ENCODE measurements at regions not wholly inside any gene's neighbourhood (a gene's known extent, or its start where the extent isn't known, plus 50 kb on each side); places are given as distances from the start of the nearest gene placed in this dataset.

- 96% methylated on average over 1 of the region's 1 CpG for whole genome bisulfite sequencing
- intact Hi-C loops (cut with DNase I), result no loop called here
- TF ChIP-seq POLR2A (IDR thresholded peaks at IDR 0.05; ENCODE audit: low read depth) (no peak), POLR2AphosphoS5 (IDR thresholded peaks at IDR 0.05) (no peak), EP300 (IDR thresholded peaks at IDR 0.05) (no peak)
- TF ChIP-seq, protein P1, sequence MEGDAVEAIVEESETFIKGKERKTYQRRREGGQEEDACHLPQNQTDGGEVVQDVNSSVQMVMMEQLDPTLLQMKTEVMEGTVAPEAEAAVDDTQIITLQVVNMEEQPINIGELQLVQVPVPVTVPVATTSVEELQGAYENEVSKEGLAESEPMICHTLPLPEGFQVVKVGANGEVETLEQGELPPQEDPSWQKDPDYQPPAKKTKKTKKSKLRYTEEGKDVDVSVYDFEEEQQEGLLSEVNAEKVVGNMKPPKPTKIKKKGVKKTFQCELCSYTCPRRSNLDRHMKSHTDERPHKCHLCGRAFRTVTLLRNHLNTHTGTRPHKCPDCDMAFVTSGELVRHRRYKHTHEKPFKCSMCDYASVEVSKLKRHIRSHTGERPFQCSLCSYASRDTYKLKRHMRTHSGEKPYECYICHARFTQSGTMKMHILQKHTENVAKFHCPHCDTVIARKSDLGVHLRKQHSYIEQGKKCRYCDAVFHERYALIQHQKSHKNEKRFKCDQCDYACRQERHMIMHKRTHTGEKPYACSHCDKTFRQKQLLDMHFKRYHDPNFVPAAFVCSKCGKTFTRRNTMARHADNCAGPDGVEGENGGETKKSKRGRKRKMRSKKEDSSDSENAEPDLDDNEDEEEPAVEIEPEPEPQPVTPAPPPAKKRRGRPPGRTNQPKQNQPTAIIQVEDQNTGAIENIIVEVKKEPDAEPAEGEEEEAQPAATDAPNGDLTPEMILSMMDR (IDR thresholded peaks at IDR 0.05), result no peak
- H3K9me3 ChIP-seq, result peaks cover 0 to 1% (median 0%) of the 10 kb centered on the region in 4 donors
- no peak overlapping the region for H3K27ac ChIP-seq (replicated peaks in 1 of 4)
- H3K36me3 ChIP-seq, result no peaks in the 10 kb centered on the region
- DNase-seq (ENCODE audit: extremely low spot score), result no peak
- no peak overlapping the region for H3K4me3 ChIP-seq
- H3K27me3 ChIP-seq, result no peaks in the 10 kb centered on the region
- peaks cover 0 to 7% (median 0%) of the 10 kb centered on the region in 4 donors for H3K4me1 ChIP-seq
These were observed 232.1 kb upstream of the TENT5A start for GRCh38 chr6:81984599-81984998.

DNA sequence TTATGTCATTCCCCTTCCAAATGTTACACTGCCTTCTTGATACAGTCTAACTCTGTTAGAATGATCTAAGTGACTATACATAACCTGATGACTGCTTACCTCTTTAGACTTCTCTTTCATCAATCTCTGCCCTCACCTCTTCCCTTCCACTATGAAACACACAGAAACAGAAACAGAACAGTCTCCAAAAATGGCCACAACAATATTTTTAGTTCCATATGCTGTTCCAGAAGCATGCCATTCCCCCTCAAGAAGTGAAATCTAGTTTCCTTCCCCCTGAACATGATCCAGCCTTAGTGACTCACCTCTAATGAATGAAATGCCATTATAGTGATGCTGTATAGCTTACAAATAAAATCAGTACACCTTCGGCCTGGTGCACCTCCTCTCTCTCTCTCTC is 229.3 kb upstream of the TENT5A start:
- intact Hi-C loops (cut with DNase I), result no loop called here
- Histone ChIP-seq H3K4me1 (peaks cover 0 to 7% (median 0%) of the 10 kb centered on the region in 4 donors), H3K9me3 (peaks cover 0 to 7% (median 0%) of the 10 kb centered on the region in 4 donors), H3K36me3 (no peaks in the 10 kb centered on the region), H3K4me3 (no peak overlapping the region), H3K27me3 (no peaks in the 10 kb centered on the region), H3K27ac (replicated peaks in 1 of 4) (no peak overlapping the region)
- no peak for DNase-seq (ENCODE audit: extremely low spot score)
- no peak for TF ChIP-seq POLR2A (IDR thresholded peaks at IDR 0.05; ENCODE audit: low read depth)
- TF ChIP-seq, protein P1 (IDR thresholded peaks at IDR 0.05), result no peak
- 54% methylated on average over 1 of the region's 1 CpG for WGBS

- TF ChIP-seq POLR2A (IDR thresholded peaks at IDR 0.05; ENCODE audit: low read depth) (no peak), POLR2AphosphoS5 (IDR thresholded peaks at IDR 0.05) (no peak), EP300 (IDR thresholded peaks at IDR 0.05) (no peak)
- TF ChIP-seq, protein P1 (IDR thresholded peaks at IDR 0.05), result no peak
- no peak for DNase-seq (ENCODE audit: extremely low spot score)
- peaks cover 0 to 7% (median 0%) of the 10 kb centered on the region in 4 donors for H3K4me1 ChIP-seq
- H3K9me3 ChIP-seq, result peaks cover 0 to 7% (median under 1%) of the 10 kb centered on the region in 4 donors
- H3K4me3 ChIP-seq, result no peak overlapping the region
- intact Hi-C loops (cut with DNase I), result no loop called here
- no peak overlapping the region for H3K27ac ChIP-seq (replicated peaks in 1 of 4)
- H3K27me3 ChIP-seq, result no peaks in the 10 kb centered on the region
- WGBS, result 90% methylated on average over 1 of the region's 1 CpG
- H3K36me3 ChIP-seq, result no peaks in the 10 kb centered on the region
These were observed 227.3 kb upstream of the TENT5A start for GRCh38 chr6:81979767-81980166.

DNA sequence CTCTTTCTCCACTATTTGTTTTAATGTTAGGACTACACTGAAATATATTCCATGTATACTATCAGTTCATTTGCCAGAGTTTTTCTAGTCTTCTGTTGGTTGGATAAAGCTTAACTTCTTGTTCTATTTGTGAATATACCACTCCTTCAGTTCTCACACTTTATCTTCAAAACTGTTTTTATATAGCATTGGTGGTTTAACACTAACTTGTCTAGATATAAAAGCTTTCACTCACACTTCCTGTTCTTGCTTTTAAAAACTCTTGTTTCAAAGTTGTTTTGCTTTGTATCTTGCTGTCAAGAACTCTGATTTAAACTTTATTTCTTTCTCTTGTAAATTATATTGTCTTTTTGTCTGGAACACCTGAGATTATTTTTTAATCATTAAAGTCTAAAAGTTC is 226.8 kb upstream of the TENT5A start:
- intact Hi-C loops (cut with DNase I), result no loop called here
- Histone ChIP-seq H3K9me3 (peaks cover 0 to 7% (median 3%) of the 10 kb centered on the region in 4 donors), H3K27me3 (no peaks in the 10 kb centered on the region), H3K36me3 (no peaks in the 10 kb centered on the region), H3K4me3 (no peak overlapping the region), H3K27ac (replicated peaks in 1 of 4) (no peak overlapping the region), H3K4me1 (peaks cover 0 to 7% (median 0%) of the 10 kb centered on the region in 4 donors)
- no peak for DNase-seq (ENCODE audit: extremely low spot score)
- TF ChIP-seq EP300 (IDR thresholded peaks at IDR 0.05), result no peak
- TF ChIP-seq POLR2A (IDR thresholded peaks at IDR 0.05; ENCODE audit: low read depth), result no peak
- TF ChIP-seq, protein P1 (IDR thresholded peaks at IDR 0.05), result no peak
- TF ChIP-seq POLR2AphosphoS5 (IDR thresholded peaks at IDR 0.05), result no peak

- DNase-seq (ENCODE audit: extremely low spot score), result no peak
- intact Hi-C loops (cut with DNase I), result no loop called here
- peaks cover 0 to 7% (median 0%) of the 10 kb centered on the region in 4 donors for H3K4me1 ChIP-seq
- H3K36me3 ChIP-seq, result no peaks in the 10 kb centered on the region
- H3K27me3 ChIP-seq, result no peaks in the 10 kb centered on the region
- peaks cover 0 to 7% (median 3%) of the 10 kb centered on the region in 4 donors for H3K9me3 ChIP-seq
- TF ChIP-seq POLR2AphosphoS5 (IDR thresholded peaks at IDR 0.05) (no peak), POLR2A (IDR thresholded peaks at IDR 0.05; ENCODE audit: low read depth) (no peak), EP300 (IDR thresholded peaks at IDR 0.05) (no peak)
- TF ChIP-seq, protein P1 (IDR thresholded peaks at IDR 0.05), result no peak
- no peak overlapping the region for H3K27ac ChIP-seq (replicated peaks in 1 of 4)
- no peak overlapping the region for H3K4me3 ChIP-seq
- WGBS, result 72% methylated on average over 3 of the region's 3 CpGs
These were observed 225.7 kb upstream of the TENT5A start for GRCh38 chr6:81978230-81978629.
